Esophagus muscularis mucosa (tissue), 4 donors: ENCODE measurements at regions not wholly inside any gene's neighbourhood (a gene's known extent, or its start where the extent isn't known, plus 50 kb on each side); places are given as distances from the start of the nearest gene placed in this dataset.

ENCODE experiments used
- DNase-seq: peaks from one replicate; pipeline ENCODE4 v3.0.0-alpha.2; 2017; ENCODE audit errors: extremely low spot score
- H3K27ac ChIP-seq, 4 donors: fragments of 200-600 bp; sonication (generic); replicated peaks in 1 of 4; 1 replicate in 3 of 4; 2 replicates in 1 of 4; pipeline ENCODE4 v1.5.1; 2016 to 2019; ENCODE audit warnings: mild to moderate bottlenecking in 1 of 4
- H3K27me3 ChIP-seq, 4 donors: fragments of 200-600 bp; sonication (generic); one replicate each; pipeline versions ENCODE4 v1.5.1 to v1.6.0; 2016 to 2019
- H3K36me3 ChIP-seq, 4 donors: fragments of 200-600 bp; sonication (generic); one replicate each; pipeline ENCODE4 v1.5.1; 2016 to 2019
- H3K4me1 ChIP-seq, 4 donors: fragments of 200-600 bp; sonication (generic); one replicate each; pipeline ENCODE4 v1.5.1; 2016 to 2019
- H3K4me3 ChIP-seq, 4 donors: fragments of 200-600 bp; sonication (generic); 1 replicate in 2 of 4; 2 replicates in 2 of 4; pipeline ENCODE4 v1.5.1; 2016 to 2019; ENCODE audit warnings: mild to moderate bottlenecking in 4 of 4, moderate library complexity in 1 of 4
- H3K9me3 ChIP-seq, 4 donors: fragments of 200-600 bp; sonication (generic); 1 replicate in 3 of 4; 2 replicates in 1 of 4; pipeline ENCODE4 v1.5.1; 2016 to 2019
- EP300 ChIP-seq: sonication (generic); formaldehyde crosslinking; IDR thresholded peaks from one replicate; pipeline ENCODE4 v1.6.1; 2017; ENCODE audit warnings: antibody characterized with exemption
- POLR2A ChIP-seq: fragments of 450-650 bp; IDR thresholded peaks from one replicate; pipeline ENCODE4 v1.6.1; 2017; ENCODE audit warnings: antibody characterized with exemption, moderate library complexity, mild to moderate bottlenecking, low read depth
- POLR2AphosphoS5 ChIP-seq, 2 donors: sonication (generic); formaldehyde crosslinking; IDR thresholded peaks; one replicate each; pipeline ENCODE4 v1.6.1; 2017; ENCODE audit warnings: antibody characterized with exemption in 2 of 2
- WGBS: methylation state at CpG from one replicate; pipeline ENCODE4 v1.1.5; 2018; 5-methylcytosine and 5-hydroxymethylcytosine counted together
- intact Hi-C: fragments of 100-400 bp; cut with DNase I; formaldehyde crosslinking; loops from one replicate; pipeline ENCODE4 v1.15.1; 2023
- TF ChIP-seq, protein P1 (sequence below), 3 experiments: fragments of 200-600 bp in 2 of 3; fragments of 450-650 bp in 1 of 3; sonication (generic) in 2 of 3; IDR thresholded peaks; one replicate each; pipeline ENCODE4 v1.5.1; 2017 to 2019; ENCODE audit warnings: antibody characterized with exemption in 3 of 3, mild to moderate bottlenecking in 2 of 3, moderate library complexity in 1 of 3

DNA sequence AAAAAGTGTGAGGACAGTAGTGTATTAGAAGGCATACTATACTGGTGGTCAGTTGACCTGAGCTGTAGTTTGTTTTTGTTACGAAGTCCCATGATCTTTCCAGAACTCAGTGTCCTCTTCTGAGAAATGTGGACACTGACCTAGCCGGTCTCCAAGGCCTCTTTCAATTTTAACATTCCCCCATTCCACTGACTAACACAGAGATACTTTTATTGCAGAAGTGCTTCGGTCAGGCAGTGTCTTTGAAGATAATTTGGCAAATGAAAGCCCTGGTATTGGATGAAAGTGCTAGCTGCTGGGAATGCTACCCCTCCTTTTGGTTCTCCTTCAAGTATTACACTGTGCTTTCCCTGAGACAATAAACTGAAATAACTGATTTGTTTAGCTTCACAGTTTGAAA lies 89.4 kb downstream of the LMO4 start:
- Histone ChIP-seq H3K27ac (no peak overlapping the region), H3K27me3 (no peaks in the 10 kb centered on the region), H3K9me3 (no peaks in the 10 kb centered on the region), H3K4me1 (no peaks in the 10 kb centered on the region), H3K4me3 (no peak overlapping the region), H3K36me3 (no peaks in the 10 kb centered on the region)
- TF ChIP-seq, protein P1, sequence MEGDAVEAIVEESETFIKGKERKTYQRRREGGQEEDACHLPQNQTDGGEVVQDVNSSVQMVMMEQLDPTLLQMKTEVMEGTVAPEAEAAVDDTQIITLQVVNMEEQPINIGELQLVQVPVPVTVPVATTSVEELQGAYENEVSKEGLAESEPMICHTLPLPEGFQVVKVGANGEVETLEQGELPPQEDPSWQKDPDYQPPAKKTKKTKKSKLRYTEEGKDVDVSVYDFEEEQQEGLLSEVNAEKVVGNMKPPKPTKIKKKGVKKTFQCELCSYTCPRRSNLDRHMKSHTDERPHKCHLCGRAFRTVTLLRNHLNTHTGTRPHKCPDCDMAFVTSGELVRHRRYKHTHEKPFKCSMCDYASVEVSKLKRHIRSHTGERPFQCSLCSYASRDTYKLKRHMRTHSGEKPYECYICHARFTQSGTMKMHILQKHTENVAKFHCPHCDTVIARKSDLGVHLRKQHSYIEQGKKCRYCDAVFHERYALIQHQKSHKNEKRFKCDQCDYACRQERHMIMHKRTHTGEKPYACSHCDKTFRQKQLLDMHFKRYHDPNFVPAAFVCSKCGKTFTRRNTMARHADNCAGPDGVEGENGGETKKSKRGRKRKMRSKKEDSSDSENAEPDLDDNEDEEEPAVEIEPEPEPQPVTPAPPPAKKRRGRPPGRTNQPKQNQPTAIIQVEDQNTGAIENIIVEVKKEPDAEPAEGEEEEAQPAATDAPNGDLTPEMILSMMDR (IDR thresholded peaks at IDR 0.05) = no peak
- TF ChIP-seq POLR2AphosphoS5 (IDR thresholded peaks at IDR 0.05) (no peak), EP300 (no peak), POLR2A (no peak)
- intact Hi-C loops = no loop called here
- DNase-seq = no peak
- 81% methylated on average over 3 of the region's 3 CpGs for WGBS

DNA sequence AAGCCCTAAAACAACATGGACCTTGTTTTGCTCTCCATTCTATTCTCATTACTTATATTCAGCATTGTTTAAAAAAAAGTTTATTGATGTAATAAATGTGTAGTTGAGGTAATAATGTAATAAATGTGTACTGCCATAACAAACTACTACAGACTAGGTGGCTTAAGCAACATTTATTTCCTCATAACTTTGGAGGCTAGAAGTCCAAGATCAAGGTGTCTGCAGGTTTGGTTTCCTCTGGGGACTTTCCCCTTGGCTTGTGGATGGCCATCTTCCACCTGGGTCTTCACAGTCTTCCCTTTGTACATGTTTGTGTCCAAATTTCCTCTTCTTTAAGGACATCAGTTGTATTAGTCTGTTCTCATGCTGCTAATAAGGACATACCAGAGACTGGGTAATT lies 93.1 kb downstream of the LMO4 start:
- TF ChIP-seq, protein P1 (IDR thresholded peaks at IDR 0.05) = no peak
- TF ChIP-seq POLR2AphosphoS5 (IDR thresholded peaks at IDR 0.05) (no peak), POLR2A (no peak), EP300 (no peak)
- no peak for DNase-seq
- Histone ChIP-seq H3K4me3 (no peak overlapping the region), H3K9me3 (no peaks in the 10 kb centered on the region), H3K4me1 (no peaks in the 10 kb centered on the region), H3K27me3 (no peaks in the 10 kb centered on the region), H3K36me3 (no peaks in the 10 kb centered on the region), H3K27ac (no peak overlapping the region)
- intact Hi-C loops = no loop called here

DNA sequence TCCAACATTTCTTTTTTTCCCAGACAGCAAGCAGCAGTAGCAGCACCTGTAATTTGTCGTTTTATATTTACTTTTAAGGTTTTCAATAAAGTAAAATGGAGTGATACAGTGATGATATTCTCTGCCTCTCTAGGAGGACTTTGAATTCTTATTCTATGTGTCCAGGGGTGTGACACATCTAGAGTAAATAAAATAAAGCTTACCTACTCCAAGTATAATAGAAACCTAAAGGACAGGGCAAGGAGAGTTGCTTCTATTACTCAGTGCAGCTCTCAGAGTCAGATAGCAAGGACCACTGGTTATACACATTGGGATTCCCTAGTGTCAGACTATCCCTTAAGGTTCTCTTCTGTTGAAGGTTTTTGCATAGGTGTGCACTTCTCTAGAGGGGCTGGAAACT lies 95.9 kb downstream of the LMO4 start:
- Histone ChIP-seq H3K36me3 (no peaks in the 10 kb centered on the region), H3K4me1 (no peaks in the 10 kb centered on the region), H3K27ac (no peak overlapping the region), H3K27me3 (no peaks in the 10 kb centered on the region), H3K4me3 (no peak overlapping the region), H3K9me3 (no peaks in the 10 kb centered on the region)
- 85% methylated on average over 1 of the region's 1 CpG for WGBS
- no peak for DNase-seq
- intact Hi-C loops = no loop called here
- TF ChIP-seq EP300 (no peak), POLR2AphosphoS5 (IDR thresholded peaks at IDR 0.05) (no peak), POLR2A (no peak)
- TF ChIP-seq, protein P1 (IDR thresholded peaks at IDR 0.05) = no peak

DNA sequence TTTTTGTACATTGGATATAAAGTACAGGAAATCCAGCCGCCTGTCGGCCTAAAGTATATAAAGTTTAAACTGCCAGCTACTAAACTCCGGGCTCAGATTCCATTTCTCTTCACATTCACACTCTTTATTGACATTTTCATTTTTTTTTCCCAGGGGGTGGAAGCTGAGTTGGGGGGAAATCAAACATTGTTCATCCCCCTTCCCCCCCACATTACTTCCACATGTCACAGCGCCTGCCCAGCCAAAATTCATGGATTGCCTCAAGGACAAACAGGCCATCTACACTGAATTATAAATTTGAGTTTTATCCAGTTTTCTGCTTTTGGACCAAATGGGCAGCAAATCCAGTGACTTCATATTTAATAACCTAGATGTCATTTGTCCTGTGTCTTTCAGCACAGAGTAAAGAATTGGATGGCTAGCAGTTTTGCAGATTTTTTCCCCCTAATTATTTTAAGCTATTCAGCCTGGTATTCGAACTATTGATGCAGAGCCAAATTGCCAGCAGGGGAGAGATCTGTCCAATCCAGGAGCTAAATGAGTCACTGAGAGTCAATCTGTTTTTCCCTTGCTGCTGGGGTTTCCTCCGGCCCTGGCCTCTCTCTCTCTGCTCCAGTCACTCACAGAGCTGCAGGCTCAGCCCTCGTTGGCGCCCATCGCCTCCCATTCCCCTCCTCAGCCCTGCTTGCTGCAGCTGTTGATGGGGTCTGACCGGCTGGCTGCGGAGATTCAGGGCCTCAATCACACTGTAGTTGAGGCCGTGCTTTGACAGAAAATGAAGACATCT lies 98.0 kb downstream of the LMO4 start:
- 75% methylated on average over 12 of the region's 12 CpGs for WGBS
- DNase-seq = no peak
- TF ChIP-seq, protein P1 (IDR thresholded peaks at IDR 0.05) = no peak
- TF ChIP-seq POLR2AphosphoS5 (IDR thresholded peaks at IDR 0.05) = no peak
- no peak for TF ChIP-seq EP300
- TF ChIP-seq POLR2A = no peak
- no peak overlapping the region for H3K4me3 ChIP-seq
- intact Hi-C loops = no loop called here
- H3K27me3 ChIP-seq = no peaks in the 10 kb centered on the region
- H3K9me3 ChIP-seq = no peaks in the 10 kb centered on the region
- H3K27ac ChIP-seq = no peak overlapping the region
- no peaks in the 10 kb centered on the region for H3K36me3 ChIP-seq
- H3K4me1 ChIP-seq = no peaks in the 10 kb centered on the region

DNA sequence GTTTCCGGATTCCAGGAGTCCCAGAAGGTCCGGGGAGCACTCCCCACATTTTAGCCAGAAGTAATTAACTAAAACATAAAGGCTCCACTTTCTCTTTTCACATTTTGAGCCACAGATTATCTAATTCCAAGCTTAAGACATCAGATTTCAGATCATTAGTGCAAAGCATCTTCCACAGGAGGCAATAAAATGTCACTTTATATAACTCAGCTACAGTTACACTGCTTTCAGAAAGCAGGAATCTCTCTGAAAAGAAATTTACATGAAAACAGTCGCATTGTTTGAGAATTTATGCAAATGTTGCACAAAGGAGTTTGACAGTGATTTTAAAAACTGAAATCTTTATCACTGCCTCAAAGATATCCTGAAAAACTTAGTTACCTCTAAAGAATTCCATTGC lies 99.7 kb downstream of the LMO4 start:
- no peak for DNase-seq
- Histone ChIP-seq H3K36me3 (no peaks in the 10 kb centered on the region), H3K4me1 (no peaks in the 10 kb centered on the region), H3K4me3 (no peak overlapping the region), H3K27ac (no peak overlapping the region), H3K27me3 (no peaks in the 10 kb centered on the region), H3K9me3 (no peaks in the 10 kb centered on the region)
- WGBS = 85% methylated on average over 3 of the region's 3 CpGs
- intact Hi-C loops = no loop called here
- TF ChIP-seq, protein P1 (IDR thresholded peaks at IDR 0.05) = no peak
- TF ChIP-seq POLR2AphosphoS5 (IDR thresholded peaks at IDR 0.05) (no peak), EP300 (no peak), POLR2A (no peak)
